ENCODE measurements at regions not wholly inside any gene's neighbourhood (a gene's known extent, or its start where the extent isn't known, plus 50 kb on each side); places are given as distances from the start of the nearest gene placed in this dataset.

DNA sequence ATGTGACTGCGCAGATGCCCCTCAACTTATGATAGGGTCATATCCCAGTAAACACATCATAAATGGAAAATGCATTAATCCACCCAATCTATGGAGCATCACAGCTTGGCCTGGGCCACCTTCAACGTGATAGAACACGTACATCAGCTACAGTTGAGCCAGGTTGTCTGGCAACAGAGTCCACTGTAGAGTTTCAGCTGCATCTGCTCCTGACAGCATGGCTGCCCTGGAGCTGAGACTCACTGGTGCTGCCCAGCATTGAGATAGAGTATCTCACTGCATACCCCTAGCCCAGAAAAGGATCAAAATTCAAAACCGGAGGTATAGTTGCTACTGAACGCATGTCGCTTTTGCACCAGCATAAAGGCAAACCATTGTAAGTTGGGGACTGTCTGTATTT lies 437.7 kb upstream of the MKI67 start:
- ChIA-PET POLR2A (no interaction called here), CTCF (no interaction called here)

- CTCF ChIA-PET: no interaction called here
- POLR2A ChIA-PET: no interaction called here
Measured at GRCh38 chr10:128566361-128566968, 440.2 kb upstream of the MKI67 start.

GRCh38 chr10:128567551-128567950 lies 441.3 kb upstream of the MKI67 start:
- CTCF ChIA-PET: no interaction called here
- POLR2A ChIA-PET: no interaction called here

- ChIA-PET POLR2A (no interaction called here), CTCF (no interaction called here)
Measured at GRCh38 chr10:128568041-128568440, 441.8 kb upstream of the MKI67 start.

GRCh38 chr10:128568491-128568890 lies 442.3 kb upstream of the MKI67 start:
- CTCF ChIA-PET: no interaction called here
- POLR2A ChIA-PET: no interaction called here

DNA sequence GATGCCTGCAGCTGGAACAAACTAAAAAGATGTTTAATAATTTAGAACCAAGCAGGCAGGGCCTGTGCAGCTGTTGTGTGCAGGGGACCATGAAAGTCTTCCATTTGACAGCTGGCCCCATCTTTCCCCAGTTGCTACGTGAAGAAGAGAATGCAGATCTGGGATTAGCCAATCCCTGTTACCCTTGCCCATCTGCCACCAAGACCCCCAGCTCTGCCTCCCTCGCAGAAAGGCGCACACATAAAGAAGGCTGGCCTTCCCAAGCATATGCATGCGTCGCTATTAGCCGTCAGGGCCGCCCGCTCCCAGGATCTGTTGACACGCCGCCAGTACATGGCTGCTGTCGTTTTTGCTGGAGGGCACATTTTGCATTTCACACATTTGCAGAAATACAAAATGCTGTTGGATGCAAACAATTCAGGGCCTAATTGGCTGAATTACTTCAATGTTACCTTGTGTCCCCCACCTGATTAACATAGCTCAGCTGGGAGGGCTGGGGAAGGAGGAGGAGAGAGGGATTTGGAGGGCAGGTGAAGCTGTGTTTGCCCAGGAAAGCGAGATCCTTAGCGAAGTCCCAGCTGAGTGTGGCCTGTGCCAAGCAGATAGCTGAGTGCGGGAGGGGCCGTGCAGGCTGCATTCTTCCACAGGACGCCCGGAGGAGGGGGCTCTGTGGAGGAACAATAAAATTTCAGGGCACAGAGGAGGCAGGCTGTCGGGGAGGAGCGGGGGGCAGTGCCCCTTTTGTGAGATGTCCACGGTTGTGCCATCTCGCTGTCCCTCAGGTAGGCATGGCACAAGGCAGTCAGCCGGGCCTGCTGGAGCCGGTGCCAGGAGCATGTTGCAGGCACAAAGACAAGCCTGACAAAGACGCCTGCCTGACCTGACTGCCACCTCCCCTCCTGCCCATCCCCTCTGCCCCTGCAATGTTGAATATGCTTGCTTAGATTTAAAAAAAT lies 443.0 kb upstream of the MKI67 start:
- POLR2A ChIA-PET: no interaction called here
- CTCF ChIA-PET: no interaction called here

DNA sequence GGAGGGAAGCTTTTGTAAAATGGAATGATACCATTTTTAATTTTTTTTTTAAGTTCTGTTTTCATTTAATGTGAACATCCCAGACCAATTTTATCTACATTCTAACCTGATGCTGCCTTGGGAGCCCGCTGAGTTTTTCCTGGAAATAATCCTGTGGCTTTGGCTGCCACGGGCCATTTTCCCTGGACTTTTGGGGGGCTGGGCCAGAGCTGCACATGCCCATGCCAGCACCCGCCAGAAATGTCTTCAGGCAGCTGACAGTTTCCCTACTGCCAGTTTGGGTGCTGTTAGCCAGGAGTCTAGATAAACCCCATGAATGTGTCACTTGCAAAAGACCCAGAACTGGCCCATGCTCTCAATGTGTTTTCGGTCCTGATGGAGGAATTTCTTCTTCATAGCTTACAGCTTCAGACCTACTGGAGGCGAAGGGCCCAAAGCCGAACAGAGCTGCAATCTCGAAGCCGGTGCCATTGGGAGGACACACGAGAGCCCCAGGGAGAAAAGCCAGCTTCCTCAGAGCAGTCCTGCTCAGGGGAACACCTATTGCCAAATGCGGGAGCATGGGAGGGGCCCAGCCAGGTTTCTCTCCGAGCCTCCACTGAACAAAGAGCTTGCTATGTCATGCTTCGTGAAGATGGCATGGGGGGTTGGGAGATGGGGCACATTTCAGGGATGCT lies 444.2 kb upstream of the MKI67 start:
- ChIA-PET CTCF (no interaction called here), POLR2A (no interaction called here)

DNA sequence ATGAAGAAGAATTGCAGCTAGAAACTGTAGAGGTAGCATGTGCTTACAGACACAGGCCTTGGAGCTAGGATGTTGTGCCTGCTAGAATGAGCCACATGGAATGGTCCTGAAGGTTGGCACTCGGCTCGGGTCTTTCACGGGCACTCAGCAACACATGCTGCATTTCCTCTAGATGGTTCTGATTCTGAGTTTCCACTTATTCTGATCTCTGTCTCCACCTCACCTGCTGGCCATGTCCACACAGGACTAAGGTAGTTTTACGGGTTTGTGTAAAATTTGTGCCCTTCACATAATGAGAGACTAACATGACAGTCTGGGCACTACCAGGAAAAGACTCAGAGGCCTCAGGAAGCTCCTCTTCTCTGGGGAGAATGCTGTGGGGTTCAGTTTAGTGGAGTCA lies 444.8 kb upstream of the MKI67 start:
- ChIA-PET CTCF (no interaction called here), POLR2A (no interaction called here)

- CTCF ChIA-PET: no interaction called here
- POLR2A ChIA-PET: no interaction called here
Measured at GRCh38 chr10:128571745-128572144, 445.5 kb upstream of the MKI67 start.

- ChIA-PET POLR2A (no interaction called here), CTCF (no interaction called here)
Measured at GRCh38 chr10:128572696-128573095, 446.5 kb upstream of the MKI67 start.

GRCh38 chr10:128573281-128573845 lies 447.1 kb upstream of the MKI67 start:
- ChIA-PET POLR2A (no interaction called here), CTCF (no interaction called here)

GRCh38 chr10:128573986-128574385 lies 447.8 kb upstream of the MKI67 start:
- CTCF ChIA-PET: no interaction called here
- POLR2A ChIA-PET: no interaction called here

DNA sequence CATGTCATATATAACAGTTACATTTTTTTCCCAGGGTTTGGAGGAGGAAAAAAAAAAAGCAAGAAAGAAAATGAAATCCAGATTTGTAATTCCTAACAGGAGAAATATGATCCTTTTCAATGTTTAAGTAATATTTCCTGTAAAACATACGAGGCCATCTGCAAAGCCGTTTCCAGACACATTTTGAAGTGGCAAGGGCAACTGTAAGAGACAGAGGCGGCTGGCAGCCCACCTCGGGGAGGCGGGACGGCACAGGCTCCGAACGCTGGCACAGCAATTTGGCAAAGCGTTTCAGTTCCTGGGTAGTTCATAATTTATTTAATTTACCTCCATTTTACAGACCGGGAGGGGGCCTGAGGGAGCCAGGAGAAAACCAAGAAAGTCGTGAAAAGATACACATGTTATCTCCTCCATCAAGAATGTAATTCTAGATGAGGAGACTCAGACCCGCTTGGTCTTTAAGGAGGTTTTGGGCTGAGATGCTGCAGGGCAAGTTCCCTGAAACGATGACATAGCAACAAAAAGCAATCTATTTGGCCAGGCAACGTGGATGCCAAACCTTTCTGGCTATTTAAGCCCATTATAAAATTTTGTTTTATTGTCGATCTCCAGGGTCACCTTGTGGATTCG lies 448.5 kb upstream of the MKI67 start:
- ChIA-PET CTCF (no interaction called here), POLR2A (no interaction called here)

GRCh38 chr10:128575761-128576160 lies 449.5 kb upstream of the MKI67 start:
- ChIA-PET CTCF (no interaction called here), POLR2A (no interaction called here)

- POLR2A ChIA-PET: no interaction called here
Measured at GRCh38 chr10:128576336-128576735, 450.1 kb upstream of the MKI67 start.

GRCh38 chr10:128576943-128577670 lies 450.9 kb upstream of the MKI67 start:
- POLR2A ChIA-PET: no interaction called here
- CTCF ChIA-PET: no interaction called here

More at GRCh38 chr10:128576336-128576735, 450.1 kb upstream of the MKI67 start:
- CTCF ChIA-PET: no interaction called here

- CTCF ChIA-PET: no interaction called here
- POLR2A ChIA-PET: no interaction called here
Measured at GRCh38 chr10:128577958-128578750, 451.9 kb upstream of the MKI67 start.

DNA sequence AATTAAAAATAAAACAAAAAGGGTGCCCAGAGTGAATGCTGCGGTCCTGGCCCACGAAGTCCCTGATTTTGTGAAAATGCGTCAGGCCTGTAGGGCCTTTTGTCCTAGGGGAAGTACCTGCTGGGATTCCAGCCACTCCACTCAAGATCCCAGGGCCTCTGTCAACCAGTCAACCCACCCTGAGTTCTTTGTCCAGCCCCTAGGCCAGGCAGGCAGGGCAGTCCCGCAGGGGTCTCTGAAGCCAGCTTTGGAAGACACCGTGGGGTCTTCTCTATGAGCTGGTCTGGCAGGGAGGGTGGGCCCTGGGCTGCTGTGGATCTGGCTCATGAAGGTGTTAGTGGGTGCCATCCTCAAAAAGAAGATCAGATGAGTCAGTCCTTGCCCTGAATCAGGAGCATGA lies 452.5 kb upstream of the MKI67 start:
- ChIA-PET CTCF (no interaction called here), POLR2A (no interaction called here)

GRCh38 chr10:128579280-128579865 lies 453.1 kb upstream of the MKI67 start:
- ChIA-PET CTCF (no interaction called here), POLR2A (no interaction called here)

All from activated CD8-positive, alpha-beta memory T cell treated with anti-CD3 and anti-CD28 coated beads for 36 hours (primary cell).